OCI-LY7 (cell line): ENCODE measurements at regions not wholly inside any gene's neighbourhood (a gene's known extent, or its start where the extent isn't known, plus 50 kb on each side); places are given as distances from the start of the nearest gene placed in this dataset.

Experiments
- BruUV-seq: library from RNA; stranded (reverse); fragments of 400-500 nt; replicated peaks from 2 replicates; lab custom pipeline; 2021; lab: Mats Ljungman, UMichigan
- CTCF ChIA-PET: fragments of 300-600 bp; sonication (Branson Sonifier 250); formaldehyde crosslinking; loops from one replicate; lab custom pipeline; 2022; ENCODE audit warnings: antibody characterized with exemption; ENCODE audit not compliant: unreplicated experiment; lab: Charles Lee
- POLR2A ChIA-PET: fragments of 300-600 bp; sonication (Branson Sonifier 250); formaldehyde crosslinking; loops from one replicate; lab custom pipeline; 2022; ENCODE audit warnings: antibody characterized with exemption; lab: Charles Lee
- DNase-seq: peaks from one replicate; pipeline ENCODE4 v3.0.0-alpha.2; 2015; ENCODE audit warnings: low spot score
- H2AFZ ChIP-seq: fragments of 200-600 bp; sonication (generic), shearing (Covaris generic); 2 replicates; pipeline ENCODE4 v1.6.1; 2014; ENCODE audit warnings: mild to moderate bottlenecking, antibody characterized with exemption, low read length, moderate library complexity
- H3K27ac ChIP-seq: fragments of 200-600 bp; sonication (generic); 2 replicates; pipeline ENCODE4 v1.5.1; 2014; ENCODE audit warnings: mixed run types, low read depth, mild to moderate bottlenecking, moderate library complexity, low read length, inconsistent platforms; ENCODE audit not compliant: poor library complexity, severe bottlenecking
- H3K36me3 ChIP-seq: fragments of 200-600 bp; sonication (generic); 2 replicates; pipeline ENCODE4 v1.6.1; 2014; ENCODE audit warnings: mild to moderate bottlenecking, antibody characterized with exemption, low read length, moderate library complexity, mixed read lengths; ENCODE audit not compliant: insufficient read depth
- H3K4me1 ChIP-seq: fragments of 200-600 bp; sonication (generic); 2 replicates; pipeline ENCODE4 v1.5.1; 2014; ENCODE audit warnings: mild to moderate bottlenecking, low read length; ENCODE audit not compliant: insufficient read depth, poor library complexity, severe bottlenecking
- H3K4me2 ChIP-seq: fragments of 200-600 bp; sonication (generic); 2 replicates; pipeline ENCODE4 v1.6.1; 2014; ENCODE audit warnings: mild to moderate bottlenecking, low read length
- H3K4me3 ChIP-seq: fragments of 200-600 bp; sonication (generic); 2 replicates; pipeline ENCODE4 v1.5.1; 2014; ENCODE audit warnings: mild to moderate bottlenecking, low read depth, low read length; ENCODE audit not compliant: poor library complexity, severe bottlenecking
- H3K79me2 ChIP-seq: fragments of 200-600 bp; sonication (generic); 2 replicates; pipeline ENCODE4 v1.6.1; 2016; ENCODE audit warnings: low read depth, mild to moderate bottlenecking, low read length, moderate library complexity, mixed read lengths; ENCODE audit not compliant: insufficient read depth
- H3K9me2 ChIP-seq: fragments of 200-600 bp; sonication (generic); 2 replicates; pipeline ENCODE4 v1.6.1; 2016; ENCODE audit warnings: mild to moderate bottlenecking, low read length, mixed read lengths; ENCODE audit not compliant: insufficient read depth
- H3K9me3 ChIP-seq: fragments of 200-600 bp; sonication (generic); 2 replicates; pipeline ENCODE4 v1.6.1; 2014; ENCODE audit warnings: mild to moderate bottlenecking, mixed run types, low read length, mixed read lengths
- H4K20me1 ChIP-seq: fragments of 200-600 bp; sonication (generic); 2 replicates; pipeline ENCODE4 v1.6.1; 2014; ENCODE audit warnings: mild to moderate bottlenecking, antibody characterized with exemption, low read length, moderate library complexity, mixed read lengths; ENCODE audit not compliant: insufficient read depth
- CTCF ChIP-seq: fragments of 200-600 bp; sonication (generic); conservative IDR thresholded peaks from 2 replicates; pipeline ENCODE4 v1.5.1; 2014; ENCODE audit warnings: mild to moderate bottlenecking, antibody characterized with exemption, low read length, moderate library complexity, mixed read lengths
- EZH2phosphoT487 ChIP-seq: fragments of 200-600 bp; sonication (generic); IDR thresholded peaks from 2 replicates; pipeline ENCODE4 v1.6.1; 2018; ENCODE audit warnings: low read depth, borderline replicate concordance, mild to moderate bottlenecking, mixed run types, antibody characterized with exemption, low read length, moderate library complexity, mixed read lengths
- intact Hi-C: fragments of 100-400 bp; cut with micrococcal nuclease; formaldehyde crosslinking; loops from one replicate; pipeline ENCODE4 v1.10.0; 2022; ENCODE audit not compliant: unreplicated experiment

- CTCF ChIA-PET = no interaction called here
- TF ChIP-seq EZH2phosphoT487 = no peak
- no peak for TF ChIP-seq CTCF
Observed at GRCh38 chr1:5084676-5085075, 430.3 kb downstream of the AJAP1 start.

GRCh38 chr1:5067246-5067645 lies 412.8 kb downstream of the AJAP1 start:
- Histone ChIP-seq H3K4me2 (no peak overlapping the region), H4K20me1 (no peaks in the 10 kb centered on the region), H3K4me3 (no peak overlapping the region), H3K27ac (no peak overlapping the region), H2AFZ (no peak overlapping the region), H3K36me3 (no peaks in the 10 kb centered on the region), H3K9me3 (no peaks in the 10 kb centered on the region), H3K4me1 (no peaks in the 10 kb centered on the region), H3K9me2 (no peaks in the 10 kb centered on the region), H3K79me2 (no peaks in the 10 kb centered on the region)
- intact Hi-C loops = no loop called here
- no TSS peak for BruUV-seq
- DNase-seq = no peak
- TF ChIP-seq CTCF (no peak), EZH2phosphoT487 (no peak)
- POLR2A ChIA-PET = no interaction called here
- CTCF ChIA-PET = no interaction called here

More at GRCh38 chr1:5084676-5085075, 430.3 kb downstream of the AJAP1 start:
- no peaks in the 10 kb centered on the region for H3K79me2 ChIP-seq
- no TSS peak for BruUV-seq
- no peaks in the 10 kb centered on the region for H3K9me2 ChIP-seq
- H4K20me1 ChIP-seq = no peaks in the 10 kb centered on the region
- DNase-seq = no peak
- no peak overlapping the region for H3K4me2 ChIP-seq
- no peak overlapping the region for H3K4me3 ChIP-seq
- intact Hi-C loops = no loop called here
- H3K36me3 ChIP-seq = no peaks in the 10 kb centered on the region
- H3K4me1 ChIP-seq = peaks cover 6% of the 10 kb centered on the region
- no peaks in the 10 kb centered on the region for H3K9me3 ChIP-seq
- POLR2A ChIA-PET = no interaction called here
- no peak overlapping the region for H2AFZ ChIP-seq
- H3K27ac ChIP-seq = no peak overlapping the region

GRCh38 chr1:5053744-5054143 lies 399.3 kb downstream of the AJAP1 start:
- intact Hi-C loops = no loop called here
- Histone ChIP-seq H4K20me1 (no peaks in the 10 kb centered on the region), H3K27ac (no peak overlapping the region), H3K4me3 (no peak overlapping the region), H3K4me1 (no peaks in the 10 kb centered on the region), H3K9me2 (no peaks in the 10 kb centered on the region), H3K79me2 (no peaks in the 10 kb centered on the region), H3K36me3 (no peaks in the 10 kb centered on the region), H2AFZ (no peak overlapping the region), H3K9me3 (peaks cover 11% of the 10 kb centered on the region; the same call in 1 of the 2 replicates), H3K4me2 (no peak overlapping the region)
- no peak for DNase-seq
- TF ChIP-seq EZH2phosphoT487 = no peak
- TF ChIP-seq CTCF = no peak
- ChIA-PET POLR2A (interaction anchor here (0.5 kb wide), 1 partner anchor 365 kb away, joined by 4 read pairs; no protein-coding TSS in a partner anchor), CTCF (no interaction called here)
- no TSS peak for BruUV-seq
